ENCODE measurements at regions not wholly inside any gene's neighbourhood (a gene's known extent, or its start where the extent isn't known, plus 50 kb on each side); places are given as distances from the start of the nearest gene placed in this dataset.

GRCh38 chr13:111556496-111556895, 236.1 kb downstream of the TEX29 start:
- Mint-ChIP-seq H3K36me3 (no peaks in the 10 kb centered on the region), H3K4me3 (no peak overlapping the region), H3K4me1 (peaks cover 4% of the 10 kb centered on the region), H3K27me3 (ENCODE audit: low read depth) (no peaks in the 10 kb centered on the region; the same call in none of the 2 replicates), H3K27ac (no peak overlapping the region), H3K9me3 (no peaks in the 10 kb centered on the region)
- TF ChIP-seq ZNF671 (CRISPR knock-in tag; IDR thresholded peaks at IDR 0.05) = no peak
- no peak for TF ChIP-seq ZNF281 (CRISPR knock-in tag; IDR thresholded peaks at IDR 0.05)
- no peak for TF ChIP-seq TEAD4 (CRISPR knock-in tag; IDR thresholded peaks at IDR 0.05)
- TF ChIP-seq HMGXB4 (CRISPR knock-in tag; IDR thresholded peaks at IDR 0.05) = no peak
- no peak for TF ChIP-seq FOXP1 (CRISPR knock-in tag; IDR thresholded peaks at IDR 0.05; ENCODE audit: borderline replicate concordance)
- TF ChIP-seq ERG (CRISPR knock-in tag; IDR thresholded peaks at IDR 0.05) = no peak
- TF ChIP-seq SOX15 (CRISPR knock-in tag; IDR thresholded peaks at IDR 0.05) = no peak
- no peak for TF ChIP-seq ZNF425 (CRISPR knock-in tag; conservative IDR thresholded peaks at IDR 0.05)
- no peak for TF ChIP-seq ZBTB21 (CRISPR knock-in tag; IDR thresholded peaks at IDR 0.05; ENCODE audit: borderline replicate concordance)
- no peak for TF ChIP-seq HMGA2 (CRISPR knock-in tag; IDR thresholded peaks at IDR 0.05)
- TF ChIP-seq STAT6 (CRISPR knock-in tag; conservative IDR thresholded peaks at IDR 0.05; ENCODE audit: low read depth) = no peak
- ChIA-PET POLR2A (interaction anchor here (0.6 kb wide), 1 partner anchor 514 kb away, joined by 3 read pairs; no protein-coding TSS in a partner anchor), CTCF (no interaction called here)
- ATAC-seq = no peak
- no peak for DNase-seq (ENCODE audit: low spot score)

- no peak for DNase-seq (ENCODE audit: low spot score)
- ATAC-seq = no peak
- CTCF ChIA-PET = no interaction called here
- TF ChIP-seq ZNF671 (CRISPR knock-in tag; IDR thresholded peaks at IDR 0.05) (no peak), HMGA2 (CRISPR knock-in tag; IDR thresholded peaks at IDR 0.05) (no peak), KAT7 (CRISPR knock-in tag; IDR thresholded peaks at IDR 0.05; ENCODE audit: borderline replicate concordance) (no peak), CREB1 (CRISPR knock-in tag; IDR thresholded peaks at IDR 0.05) (no peak), MLX (CRISPR knock-in tag; IDR thresholded peaks at IDR 0.05) (no peak), USF2 (CRISPR knock-in tag; IDR thresholded peaks at IDR 0.05) (no peak), OVOL2 (CRISPR knock-in tag; IDR thresholded peaks at IDR 0.05; ENCODE audit: borderline replicate concordance) (no peak), SP1 (CRISPR knock-in tag; conservative IDR thresholded peaks at IDR 0.05) (no peak), ZBTB21 (CRISPR knock-in tag; IDR thresholded peaks at IDR 0.05; ENCODE audit: borderline replicate concordance) (no peak)
- H3K36me3 Mint-ChIP-seq = no peaks in the 10 kb centered on the region
- H3K4me3 Mint-ChIP-seq = no peak overlapping the region
- H3K9me3 Mint-ChIP-seq = no peaks in the 10 kb centered on the region
- peaks cover 4% of the 10 kb centered on the region for H3K4me1 Mint-ChIP-seq
- no peaks in the 10 kb centered on the region; the same call in none of the 2 replicates for H3K27me3 Mint-ChIP-seq (ENCODE audit: low read depth)
- POLR2A ChIA-PET = no interaction called here
- H3K27ac Mint-ChIP-seq = no peak overlapping the region
These were observed 237.7 kb downstream of the TEX29 start for GRCh38 chr13:111557921-111558699.

Measured in WTC11 (cell line).